ENCODE measurements at regions not wholly inside any gene's neighbourhood (a gene's known extent, or its start where the extent isn't known, plus 50 kb on each side); places are given as distances from the start of the nearest gene placed in this dataset.

GRCh38 chr2:145407-145806, 99.1 kb upstream of the FAM110C start:
- TF ChIP-seq USF1 (IDR thresholded peaks at IDR 0.05) (no peak), TAF1 (IDR thresholded peaks at IDR 0.05; ENCODE audit: low read depth) (no peak), YY1 (IDR thresholded peaks at IDR 0.05; ENCODE audit: low read depth) (no peak), TCF12 (IDR thresholded peaks at IDR 0.05; ENCODE audit: low read depth) (no peak), RAD21 (IDR thresholded peaks at IDR 0.05; ENCODE audit: low read depth) (no peak), CREB1 (IDR thresholded peaks at IDR 0.05; ENCODE audit: low read depth) (no peak), EP300 (IDR thresholded peaks at IDR 0.05; ENCODE audit: borderline replicate concordance) (no peak), FOXM1 (IDR thresholded peaks at IDR 0.05; ENCODE audit: borderline replicate concordance, low read depth) (no peak), REST (IDR thresholded peaks at IDR 0.05; ENCODE audit: low read depth) (no peak), EGR1 (IDR thresholded peaks at IDR 0.05) (no peak)

- TF ChIP-seq TEAD4 (IDR thresholded peaks at IDR 0.05), result no peak
- TF ChIP-seq NFIC (IDR thresholded peaks at IDR 0.05), result no peak
- TF ChIP-seq USF1 (IDR thresholded peaks at IDR 0.05), result no peak
- no peak for TF ChIP-seq TCF12 (IDR thresholded peaks at IDR 0.05; ENCODE audit: low read depth)
- no peak for TF ChIP-seq RAD21 (IDR thresholded peaks at IDR 0.05; ENCODE audit: low read depth)
- TF ChIP-seq CEBPB (IDR thresholded peaks at IDR 0.05), result no peak
- TF ChIP-seq EP300 (IDR thresholded peaks at IDR 0.05; ENCODE audit: borderline replicate concordance), result no peak
- no peak for TF ChIP-seq FOXM1 (IDR thresholded peaks at IDR 0.05; ENCODE audit: borderline replicate concordance, low read depth)
- TF ChIP-seq ZBTB7A (IDR thresholded peaks at IDR 0.05; ENCODE audit: low read depth), result no peak
- TF ChIP-seq EGR1 (IDR thresholded peaks at IDR 0.05), result no peak
- TF ChIP-seq REST (IDR thresholded peaks at IDR 0.05; ENCODE audit: low read depth), result no peak
- TF ChIP-seq YY1 (IDR thresholded peaks at IDR 0.05; ENCODE audit: low read depth), result no peak
- TF ChIP-seq CREB1 (IDR thresholded peaks at IDR 0.05; ENCODE audit: low read depth), result no peak
- TF ChIP-seq MAX (IDR thresholded peaks at IDR 0.05), result no peak
- TF ChIP-seq TAF1 (IDR thresholded peaks at IDR 0.05; ENCODE audit: low read depth), result no peak
Measured at GRCh38 chr2:141611-142010, 95.3 kb upstream of the FAM110C start.

GRCh38 chr2:136666-137065, 90.4 kb upstream of the FAM110C start:
- TF ChIP-seq CEBPB (IDR thresholded peaks at IDR 0.05), result no peak
- no peak for TF ChIP-seq RAD21 (IDR thresholded peaks at IDR 0.05; ENCODE audit: low read depth)
- TF ChIP-seq EGR1 (IDR thresholded peaks at IDR 0.05), result no peak
- TF ChIP-seq FOXM1 (IDR thresholded peaks at IDR 0.05; ENCODE audit: borderline replicate concordance, low read depth), result no peak
- TF ChIP-seq EP300 (IDR thresholded peaks at IDR 0.05; ENCODE audit: borderline replicate concordance), result no peak
- no peak for TF ChIP-seq TCF12 (IDR thresholded peaks at IDR 0.05; ENCODE audit: low read depth)
- no peak for TF ChIP-seq CREB1 (IDR thresholded peaks at IDR 0.05; ENCODE audit: low read depth)
- TF ChIP-seq NFIC (IDR thresholded peaks at IDR 0.05), result no peak
- no peak for TF ChIP-seq REST (IDR thresholded peaks at IDR 0.05; ENCODE audit: low read depth)

- TF ChIP-seq CEBPB (IDR thresholded peaks at IDR 0.05) (no peak), EP300 (IDR thresholded peaks at IDR 0.05; ENCODE audit: borderline replicate concordance) (no peak), TAF1 (IDR thresholded peaks at IDR 0.05; ENCODE audit: low read depth) (no peak), RAD21 (IDR thresholded peaks at IDR 0.05; ENCODE audit: low read depth) (no peak), MAX (IDR thresholded peaks at IDR 0.05) (no peak), ZBTB7A (IDR thresholded peaks at IDR 0.05; ENCODE audit: low read depth) (no peak), NFIC (IDR thresholded peaks at IDR 0.05) (no peak), REST (IDR thresholded peaks at IDR 0.05; ENCODE audit: low read depth) (no peak), TEAD4 (IDR thresholded peaks at IDR 0.05) (no peak), EGR1 (IDR thresholded peaks at IDR 0.05) (no peak), USF1 (IDR thresholded peaks at IDR 0.05) (no peak)
Measured at GRCh38 chr2:133675-134593, 87.6 kb upstream of the FAM110C start.
